ENCODE measurements at regions not wholly inside any gene's neighbourhood (a gene's known extent, or its start where the extent isn't known, plus 50 kb on each side); places are given as distances from the start of the nearest gene placed in this dataset.

- Histone ChIP-seq H3K4me1 (ENCODE audit: control insufficient read depth in 3 of 3, insufficient read depth in 2 of 3, low read depth in 1 of 3, low read length in 2 of 3) (no peaks in the 10 kb centered on the region), H3K4me3 (ENCODE audit: low read depth in 1 of 3, low read length in 3 of 3) (no peak overlapping the region), H3K27me3 (ENCODE audit: control insufficient read depth in 3 of 3, insufficient read depth in 3 of 3, low read length in 3 of 3) (no peaks in the 10 kb centered on the region), H3K9me3 (ENCODE audit: control insufficient read depth in 2 of 2, insufficient read depth in 1 of 2, low read depth in 1 of 2, low read length in 1 of 2) (no peaks in the 10 kb centered on the region), H3K36me3 (ENCODE audit: control insufficient read depth in 3 of 3, insufficient read depth in 2 of 3, low read depth in 1 of 3, low read length in 3 of 3) (no peaks in the 10 kb centered on the region), H3K27ac (ENCODE audit: low read depth in 1 of 3, low read length in 2 of 3) (no peak overlapping the region)
- WGBS, 3 donors, result 77 to 84% (median 82%) methylated on average over 11 of the region's 11 CpGs
- DNase-seq (no peak), FAIRE-seq (no peak)
These were observed 80.8 kb downstream of the C21orf91 start for GRCh38 chr21:17738176-17738953.

GRCh38 chr21:17736072-17736471, 83.1 kb downstream of the C21orf91 start:
- 71 to 84% (median 76%) methylated on average over 5 of the region's 5 CpGs for WGBS, 3 donors
- Histone ChIP-seq H3K27ac (ENCODE audit: low read depth in 1 of 3, low read length in 2 of 3) (no peak overlapping the region), H3K27me3 (ENCODE audit: control insufficient read depth in 3 of 3, insufficient read depth in 3 of 3, low read length in 3 of 3) (no peaks in the 10 kb centered on the region), H3K4me1 (ENCODE audit: control insufficient read depth in 3 of 3, insufficient read depth in 2 of 3, low read depth in 1 of 3, low read length in 2 of 3) (no peaks in the 10 kb centered on the region), H3K4me3 (ENCODE audit: low read depth in 1 of 3, low read length in 3 of 3) (no peak overlapping the region), H3K36me3 (ENCODE audit: control insufficient read depth in 3 of 3, insufficient read depth in 2 of 3, low read depth in 1 of 3, low read length in 3 of 3) (no peaks in the 10 kb centered on the region), H3K9me3 (ENCODE audit: control insufficient read depth in 2 of 2, insufficient read depth in 1 of 2, low read depth in 1 of 2, low read length in 1 of 2) (no peaks in the 10 kb centered on the region)
- no peak for FAIRE-seq
- DNase-seq, result no peak

- FAIRE-seq (no peak), DNase-seq (no peak)
- Histone ChIP-seq H3K4me3 (ENCODE audit: low read depth in 1 of 3, low read length in 3 of 3) (no peak overlapping the region), H3K4me1 (ENCODE audit: control insufficient read depth in 3 of 3, insufficient read depth in 2 of 3, low read depth in 1 of 3, low read length in 2 of 3) (no peaks in the 10 kb centered on the region), H3K36me3 (ENCODE audit: control insufficient read depth in 3 of 3, insufficient read depth in 2 of 3, low read depth in 1 of 3, low read length in 3 of 3) (no peaks in the 10 kb centered on the region), H3K27ac (ENCODE audit: low read depth in 1 of 3, low read length in 2 of 3) (no peak overlapping the region), H3K9me3 (ENCODE audit: control insufficient read depth in 2 of 2, insufficient read depth in 1 of 2, low read depth in 1 of 2, low read length in 1 of 2) (no peaks in the 10 kb centered on the region), H3K27me3 (ENCODE audit: control insufficient read depth in 3 of 3, insufficient read depth in 3 of 3, low read length in 3 of 3) (no peaks in the 10 kb centered on the region)
- WGBS, 3 donors, result 87 to 88% (median 87%) methylated on average over 5 of the region's 5 CpGs
These were observed 85.9 kb downstream of the C21orf91 start for GRCh38 chr21:17733209-17733608.

GRCh38 chr21:17732306-17732705, 86.8 kb downstream of the C21orf91 start:
- no peak for DNase-seq
- no peaks in the 10 kb centered on the region for H3K4me1 ChIP-seq (ENCODE audit: control insufficient read depth in 3 of 3, insufficient read depth in 2 of 3, low read depth in 1 of 3, low read length in 2 of 3)
- no peak overlapping the region for H3K4me3 ChIP-seq (ENCODE audit: low read depth in 1 of 3, low read length in 3 of 3)
- no peak overlapping the region for H3K27ac ChIP-seq (ENCODE audit: low read depth in 1 of 3, low read length in 2 of 3)
- 78 to 81% (median 80%) methylated on average over 2 of the region's 2 CpGs for WGBS, 3 donors
- H3K36me3 ChIP-seq (ENCODE audit: control insufficient read depth in 3 of 3, insufficient read depth in 2 of 3, low read depth in 1 of 3, low read length in 3 of 3), result no peaks in the 10 kb centered on the region
- H3K27me3 ChIP-seq (ENCODE audit: control insufficient read depth in 3 of 3, insufficient read depth in 3 of 3, low read length in 3 of 3), result no peaks in the 10 kb centered on the region
- no peaks in the 10 kb centered on the region for H3K9me3 ChIP-seq (ENCODE audit: control insufficient read depth in 2 of 2, insufficient read depth in 1 of 2, low read depth in 1 of 2, low read length in 1 of 2)
- FAIRE-seq, result no peak

GRCh38 chr21:17731554-17731953, 87.6 kb downstream of the C21orf91 start:
- WGBS, 3 donors, result 93 to 96% (median 96%) methylated on average over 4 of the region's 4 CpGs
- no peak for DNase-seq
- Histone ChIP-seq H3K27ac (ENCODE audit: low read depth in 1 of 3, low read length in 2 of 3) (no peak overlapping the region), H3K4me3 (ENCODE audit: low read depth in 1 of 3, low read length in 3 of 3) (no peak overlapping the region), H3K27me3 (ENCODE audit: control insufficient read depth in 3 of 3, insufficient read depth in 3 of 3, low read length in 3 of 3) (no peaks in the 10 kb centered on the region), H3K36me3 (ENCODE audit: control insufficient read depth in 3 of 3, insufficient read depth in 2 of 3, low read depth in 1 of 3, low read length in 3 of 3) (no peaks in the 10 kb centered on the region), H3K9me3 (ENCODE audit: control insufficient read depth in 2 of 2, insufficient read depth in 1 of 2, low read depth in 1 of 2, low read length in 1 of 2) (no peaks in the 10 kb centered on the region), H3K4me1 (ENCODE audit: control insufficient read depth in 3 of 3, insufficient read depth in 2 of 3, low read depth in 1 of 3, low read length in 2 of 3) (no peaks in the 10 kb centered on the region)
- FAIRE-seq, result peak; percentile 39

- FAIRE-seq (no peak), DNase-seq (no peak)
- H3K27ac ChIP-seq (ENCODE audit: low read depth in 1 of 3, low read length in 2 of 3), result no peak overlapping the region
- no peak overlapping the region for H3K4me3 ChIP-seq (ENCODE audit: low read depth in 1 of 3, low read length in 3 of 3)
- H3K27me3 ChIP-seq (ENCODE audit: control insufficient read depth in 3 of 3, insufficient read depth in 3 of 3, low read length in 3 of 3), result no peaks in the 10 kb centered on the region
- WGBS, 3 donors, result 90 to 100% (median 96%) methylated on average over 1 of the region's 1 CpG
- no peaks in the 10 kb centered on the region for H3K36me3 ChIP-seq (ENCODE audit: control insufficient read depth in 3 of 3, insufficient read depth in 2 of 3, low read depth in 1 of 3, low read length in 3 of 3)
- no peaks in the 10 kb centered on the region for H3K4me1 ChIP-seq (ENCODE audit: control insufficient read depth in 3 of 3, insufficient read depth in 2 of 3, low read depth in 1 of 3, low read length in 2 of 3)
- no peaks in the 10 kb centered on the region for H3K9me3 ChIP-seq (ENCODE audit: control insufficient read depth in 2 of 2, insufficient read depth in 1 of 2, low read depth in 1 of 2, low read length in 1 of 2)
These were observed 88.4 kb downstream of the C21orf91 start for GRCh38 chr21:17730782-17731181.

- no peak for DNase-seq
- Histone ChIP-seq H3K27ac (ENCODE audit: low read depth in 1 of 3, low read length in 2 of 3) (no peak overlapping the region), H3K4me1 (ENCODE audit: control insufficient read depth in 3 of 3, insufficient read depth in 2 of 3, low read depth in 1 of 3, low read length in 2 of 3) (no peaks in the 10 kb centered on the region), H3K9me3 (ENCODE audit: control insufficient read depth in 2 of 2, insufficient read depth in 1 of 2, low read depth in 1 of 2, low read length in 1 of 2) (no peaks in the 10 kb centered on the region), H3K27me3 (ENCODE audit: control insufficient read depth in 3 of 3, insufficient read depth in 3 of 3, low read length in 3 of 3) (no peaks in the 10 kb centered on the region), H3K4me3 (ENCODE audit: low read depth in 1 of 3, low read length in 3 of 3) (no peak overlapping the region), H3K36me3 (ENCODE audit: control insufficient read depth in 3 of 3, insufficient read depth in 2 of 3, low read depth in 1 of 3, low read length in 3 of 3) (no peaks in the 10 kb centered on the region)
- WGBS, 3 donors, result 72 to 82% (median 73%) methylated on average over 2 of the region's 2 CpGs
- FAIRE-seq, result no peak
These were observed 89.7 kb downstream of the C21orf91 start for GRCh38 chr21:17729455-17729854.

GRCh38 chr21:17727361-17727760, 91.8 kb downstream of the C21orf91 start:
- H3K4me1 ChIP-seq (ENCODE audit: control insufficient read depth in 3 of 3, insufficient read depth in 2 of 3, low read depth in 1 of 3, low read length in 2 of 3), result no peaks in the 10 kb centered on the region
- WGBS, 3 donors, result 59 to 87% (median 78%) methylated on average over 6 of the region's 6 CpGs
- DNase-seq, result no peak
- no peaks in the 10 kb centered on the region for H3K27me3 ChIP-seq (ENCODE audit: control insufficient read depth in 3 of 3, insufficient read depth in 3 of 3, low read length in 3 of 3)
- H3K4me3 ChIP-seq (ENCODE audit: low read depth in 1 of 3, low read length in 3 of 3), result no peak overlapping the region
- no peak for FAIRE-seq
- peaks cover 0 to 4% of the 10 kb centered on the region in 2 donors for H3K9me3 ChIP-seq (ENCODE audit: control insufficient read depth in 2 of 2, insufficient read depth in 1 of 2, low read depth in 1 of 2, low read length in 1 of 2)
- H3K27ac ChIP-seq (ENCODE audit: low read depth in 1 of 3, low read length in 2 of 3), result no peak overlapping the region
- H3K36me3 ChIP-seq (ENCODE audit: control insufficient read depth in 3 of 3, insufficient read depth in 2 of 3, low read depth in 1 of 3, low read length in 3 of 3), result no peaks in the 10 kb centered on the region

Data from small intestine (tissue), 7 donors.